ENCODE measurements at regions not wholly inside any gene's neighbourhood (a gene's known extent, or its start where the extent isn't known, plus 50 kb on each side); places are given as distances from the start of the nearest gene placed in this dataset.

DNA sequence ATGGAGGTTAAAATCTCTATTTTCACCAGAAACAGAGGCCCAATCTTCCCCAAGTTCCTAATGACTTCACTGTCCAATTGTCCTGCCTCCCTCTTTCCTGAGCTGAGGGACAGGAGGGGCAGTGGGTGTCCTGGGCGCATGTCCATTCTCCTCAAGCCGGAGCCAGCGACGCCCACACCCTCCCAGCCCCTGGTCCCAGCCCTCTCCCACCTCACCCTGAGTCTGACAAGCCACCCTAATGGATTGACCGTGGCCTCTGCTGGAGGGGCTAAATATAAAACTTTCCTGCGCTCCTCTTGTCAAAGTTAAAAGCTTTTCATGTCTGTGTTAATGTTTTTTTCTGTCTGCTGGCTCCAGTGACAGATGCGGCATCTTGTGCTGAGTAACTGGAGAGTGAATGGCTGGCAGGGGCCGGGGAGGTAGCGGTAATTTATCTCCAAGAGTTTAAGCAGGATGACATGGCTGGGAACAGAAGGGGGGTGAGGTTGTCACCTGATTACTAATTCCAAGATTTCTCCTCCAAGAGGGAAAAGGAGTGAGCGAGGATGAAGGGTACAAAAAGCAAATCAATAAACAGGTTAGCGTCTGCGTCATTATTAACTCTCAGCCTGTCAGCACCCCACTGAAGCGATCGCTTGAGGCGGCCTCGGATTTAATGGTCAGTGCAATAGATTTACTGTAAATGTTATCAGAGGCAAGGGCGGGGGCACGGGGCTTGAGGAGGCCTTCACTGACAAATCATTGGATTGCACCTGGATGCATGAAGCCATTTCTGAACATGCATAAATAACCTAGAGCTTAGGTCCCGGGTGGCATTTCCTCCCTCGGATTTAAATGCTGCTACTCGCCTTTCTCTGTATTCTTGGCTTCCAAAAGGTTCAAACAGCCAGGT is 118.1 kb upstream of the MAFB start:
- FAIRE-seq, result no peak
- no peak for DNase-seq (ENCODE audit: insufficient read length, low spot score)

GRCh38 chr20:40807821-40808170 is 118.8 kb upstream of the MAFB start:
- DNase-seq (ENCODE audit: insufficient read length, low spot score) (no peak), FAIRE-seq (no peak)

DNA sequence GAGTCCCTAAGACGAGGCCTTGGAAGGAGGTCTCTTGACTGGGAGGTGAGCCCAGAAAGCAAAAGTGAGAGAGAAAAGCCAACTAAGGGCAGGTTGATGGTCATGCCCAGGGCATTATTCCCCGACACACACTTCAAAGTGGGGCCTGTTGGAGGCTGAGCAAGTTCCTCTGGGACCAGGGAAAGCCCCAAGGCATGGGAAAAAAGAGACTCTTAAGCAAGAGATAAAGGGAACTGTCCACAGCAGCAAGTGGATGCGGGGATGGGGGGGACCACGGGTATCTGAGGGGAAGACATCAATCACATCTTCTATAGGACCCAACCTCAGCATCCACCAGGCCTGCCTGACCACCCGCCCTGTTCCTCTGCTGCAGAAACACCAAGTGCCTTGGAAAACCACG is 119.9 kb upstream of the MAFB start:
- DNase-seq (ENCODE audit: insufficient read length, low spot score), result no peak
- no peak for FAIRE-seq

- FAIRE-seq (no peak), DNase-seq (ENCODE audit: insufficient read length, low spot score) (no peak)
These were observed 120.3 kb upstream of the MAFB start for GRCh38 chr20:40809361-40809760.

DNA sequence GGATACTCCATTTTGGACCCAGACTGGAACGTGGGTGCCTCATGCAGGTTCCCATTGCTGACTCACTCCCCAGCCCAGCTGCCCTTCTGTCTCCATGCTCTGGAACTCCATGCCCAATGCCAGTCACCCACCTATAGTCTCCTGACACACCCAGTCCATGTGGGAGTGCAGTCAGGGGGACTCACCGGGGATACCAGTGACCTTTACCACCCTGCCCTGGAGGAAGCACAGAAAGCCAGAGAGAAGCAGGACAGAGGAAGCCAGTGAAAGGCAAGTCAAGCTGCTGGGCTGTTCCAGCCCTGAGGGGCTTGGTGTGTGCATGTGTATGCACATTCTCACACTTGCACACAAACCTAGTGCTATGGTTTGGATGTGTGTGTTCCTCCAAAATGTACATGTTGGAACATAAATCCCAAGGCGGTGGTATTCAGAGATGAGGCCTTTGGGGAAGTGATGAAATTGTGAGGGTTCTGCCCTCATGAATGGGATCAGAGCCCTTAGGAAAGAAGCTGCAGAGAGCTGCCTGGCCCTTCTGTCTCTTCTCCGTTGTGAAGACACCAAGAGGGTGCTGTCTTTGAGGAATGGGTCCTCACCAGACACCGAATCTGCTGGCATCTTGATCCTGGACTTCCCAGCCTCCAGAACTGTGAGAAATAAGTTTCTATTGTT is 121.4 kb upstream of the MAFB start:
- no peak for FAIRE-seq
- DNase-seq (ENCODE audit: insufficient read length, low spot score), result no peak

DNA sequence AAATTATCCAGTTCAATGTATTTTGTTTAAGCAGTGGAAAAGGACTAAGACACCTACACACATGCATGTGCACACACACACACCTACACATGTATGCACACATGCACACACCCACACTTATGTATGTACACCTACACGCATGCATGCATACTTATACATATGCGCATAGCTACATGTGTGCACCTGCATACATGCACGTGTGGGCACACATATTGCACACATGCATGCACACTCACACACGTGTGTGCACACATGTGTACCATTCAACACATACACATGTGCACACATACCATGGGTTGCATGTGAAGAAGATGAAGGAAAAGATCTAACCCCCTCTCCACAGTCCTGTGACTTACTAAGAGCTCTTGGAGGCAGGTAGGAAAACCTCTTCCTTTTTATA is 122.0 kb upstream of the MAFB start:
- no peak for DNase-seq (ENCODE audit: insufficient read length, low spot score)
- FAIRE-seq, result no peak

GRCh38 chr20:40811660-40812414 is 122.8 kb upstream of the MAFB start:
- no peak for FAIRE-seq

GRCh38 chr20:40812415-40812925 is 123.4 kb upstream of the MAFB start:
- DNase-seq (ENCODE audit: insufficient read length, low spot score) (no peak), FAIRE-seq (no peak)

More at GRCh38 chr20:40811660-40812414, 122.8 kb upstream of the MAFB start:
- DNase-seq (ENCODE audit: insufficient read length, low spot score), result no peak

- no peak for DNase-seq (ENCODE audit: insufficient read length, low spot score)
- no peak for FAIRE-seq
These were observed 124.0 kb upstream of the MAFB start for GRCh38 chr20:40813029-40813431.

- FAIRE-seq (no peak), DNase-seq (ENCODE audit: insufficient read length, low spot score) (no peak)
These were observed 124.9 kb upstream of the MAFB start for GRCh38 chr20:40813708-40814630.

DNA sequence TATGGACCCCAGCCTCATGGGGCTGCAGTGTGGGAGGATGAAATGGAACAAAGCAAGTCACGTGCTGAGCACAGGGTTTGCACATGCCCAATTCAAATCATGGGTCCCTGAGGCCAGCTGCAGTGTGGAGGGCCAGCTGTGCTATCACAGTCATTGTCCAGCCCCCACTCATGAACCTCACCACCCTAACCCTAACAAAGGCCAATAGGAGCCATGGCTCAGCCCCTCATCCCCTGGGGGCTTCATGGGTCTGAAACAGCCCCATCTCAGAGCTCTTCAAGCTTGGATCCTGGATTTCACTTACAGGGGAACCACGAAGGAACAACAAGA is 125.6 kb upstream of the MAFB start:
- DNase-seq (ENCODE audit: insufficient read length, low spot score), result no peak
- FAIRE-seq, result no peak

- no peak for FAIRE-seq
- no peak for DNase-seq (ENCODE audit: insufficient read length, low spot score)
These were observed 126.4 kb upstream of the MAFB start for GRCh38 chr20:40815156-40816038.

GRCh38 chr20:40816039-40816352 is 127.0 kb upstream of the MAFB start:
- DNase-seq (ENCODE audit: insufficient read length, low spot score) (no peak), FAIRE-seq (no peak)

GRCh38 chr20:40821429-40821828 is 132.4 kb upstream of the MAFB start:
- FAIRE-seq (no peak), DNase-seq (ENCODE audit: insufficient read length, low spot score) (no peak)

GRCh38 chr20:40826699-40827098 is 137.7 kb upstream of the MAFB start:
- DNase-seq (ENCODE audit: insufficient read length, low spot score) (no peak), FAIRE-seq (no peak)

DNA sequence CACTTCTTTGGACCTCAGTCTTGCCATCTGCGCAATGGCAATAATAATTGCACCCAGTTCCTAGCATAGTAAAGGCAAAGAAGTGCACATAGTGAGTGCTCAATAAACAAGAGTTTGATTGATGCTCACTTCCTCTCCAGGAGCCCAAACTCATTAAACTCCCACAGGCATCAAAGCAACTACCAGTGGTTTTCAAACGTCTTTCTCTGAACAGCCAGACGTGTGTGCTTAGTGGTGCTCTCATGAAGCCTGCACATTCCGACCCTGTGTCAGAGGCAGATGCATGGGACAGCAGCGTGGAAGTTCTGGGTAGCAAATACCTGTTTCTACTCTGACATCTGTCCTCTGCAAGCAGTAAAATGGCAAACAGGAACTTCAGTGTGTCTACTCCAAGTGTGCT is 146.3 kb upstream of the MAFB start:
- FAIRE-seq (no peak), DNase-seq (ENCODE audit: insufficient read length, low spot score) (no peak)

- DNase-seq (ENCODE audit: insufficient read length, low spot score), result no peak
These were observed 149.5 kb upstream of the MAFB start for GRCh38 chr20:40838509-40838908.

DNA sequence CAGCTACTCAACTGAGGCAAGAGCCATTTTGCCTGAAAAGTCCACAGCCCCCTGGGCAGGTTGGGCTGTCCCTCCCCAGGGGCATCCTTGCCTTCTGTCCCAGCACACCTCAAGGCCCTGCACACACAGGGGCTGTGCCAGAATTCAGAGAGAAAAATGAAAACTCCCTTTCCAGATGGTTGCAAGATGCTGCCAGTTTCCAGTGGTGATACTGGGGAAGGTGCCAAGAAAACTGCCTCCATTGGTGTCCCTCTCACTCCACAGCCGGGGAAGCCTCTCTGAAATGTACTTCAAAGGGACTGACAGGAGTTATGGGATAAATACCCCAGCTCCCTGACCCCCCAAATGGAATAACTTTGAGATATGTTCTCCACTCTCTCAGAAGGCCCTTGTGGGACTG is 154.2 kb upstream of the MAFB start:
- no peak for DNase-seq (ENCODE audit: insufficient read length, low spot score)

More at GRCh38 chr20:40838509-40838908, 149.5 kb upstream of the MAFB start:
- FAIRE-seq, result no peak

GRCh38 chr20:40844332-40844731 is 155.3 kb upstream of the MAFB start:
- FAIRE-seq, result no peak
- no peak for DNase-seq (ENCODE audit: insufficient read length, low spot score)

More for the DNA sequence above, 154.2 kb upstream of the MAFB start:
- FAIRE-seq, result no peak

GRCh38 chr20:40848096-40848495 is 159.1 kb upstream of the MAFB start:
- FAIRE-seq (no peak), DNase-seq (ENCODE audit: insufficient read length, low spot score) (no peak)
